ENCODE measurements at regions not wholly inside any gene's neighbourhood (a gene's known extent, or its start where the extent isn't known, plus 50 kb on each side); places are given as distances from the start of the nearest gene placed in this dataset.

GRCh38 chr17:34699181-34699580 is 119.8 kb downstream of the TMEM132E start:
- H3K4me1 Mint-ChIP-seq (ENCODE audit: low read depth, unreplicated experiment), result no peaks in the 10 kb centered on the region
- no peak for TF ChIP-seq EZH2 (IDR thresholded peaks at IDR 0.05; ENCODE audit: insufficient read depth, low read length)
- TF ChIP-seq CTCF (IDR thresholded peaks at IDR 0.05; ENCODE audit: insufficient read depth, low read depth, low read length), result no peak

DNA sequence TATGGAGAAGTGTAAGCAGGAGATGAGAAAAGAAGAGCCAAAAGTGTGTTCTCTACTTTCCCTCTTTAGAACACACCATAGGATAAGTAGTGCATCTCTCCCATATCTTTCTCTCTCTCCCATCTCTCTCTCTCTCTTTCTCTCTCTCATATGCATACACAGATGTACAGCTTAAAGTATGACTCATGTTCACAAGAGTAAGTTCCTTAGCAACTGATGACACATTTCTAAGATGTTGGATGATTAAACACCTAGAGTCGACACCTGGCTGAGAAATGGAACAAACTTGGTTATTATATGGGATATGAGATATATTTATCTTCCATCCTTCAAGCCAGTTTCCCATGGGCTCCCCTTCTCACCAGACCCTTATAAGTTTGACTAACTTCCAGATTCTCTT is 113.5 kb downstream of the TMEM132E start:
- Mint-ChIP-seq H3K4me3 (ENCODE audit: unreplicated experiment) (no peak overlapping the region), H3K4me1 (ENCODE audit: low read depth, unreplicated experiment) (no peaks in the 10 kb centered on the region), H3K9me3 (ENCODE audit: unreplicated experiment) (peaks cover 1% of the 10 kb centered on the region), H3K27ac (ENCODE audit: unreplicated experiment) (no peak overlapping the region), H3K36me3 (ENCODE audit: low read depth, unreplicated experiment) (no peaks in the 10 kb centered on the region), H3K27me3 (ENCODE audit: low read depth, unreplicated experiment) (peaks cover 28% of the 10 kb centered on the region)
- no peak overlapping the region for H3K9ac ChIP-seq (ENCODE audit: low read length)
- no peak overlapping the region for H3K27ac ChIP-seq (ENCODE audit: low read depth, low read length)
- no peaks in the 10 kb centered on the region for H3K4me1 ChIP-seq (ENCODE audit: insufficient read depth, low read length)
- no peaks in the 10 kb centered on the region for H3K27me3 ChIP-seq (ENCODE audit: insufficient read depth, low read length)
- H3K4me2 ChIP-seq (ENCODE audit: low read length), result no peak overlapping the region
- no peaks in the 10 kb centered on the region for H3K36me3 ChIP-seq (ENCODE audit: insufficient read depth, low read length)
- H3K79me2 ChIP-seq (ENCODE audit: insufficient read depth, low read length), result no peaks in the 10 kb centered on the region
- H2AFZ ChIP-seq (ENCODE audit: low read depth, low read length), result no peak overlapping the region
- H3K4me3 ChIP-seq (ENCODE audit: insufficient read depth, low read depth, low read length), result no peak overlapping the region
- H4K20me1 ChIP-seq (ENCODE audit: insufficient read depth, low read length), result no peaks in the 10 kb centered on the region
- FAIRE-seq, result no peak
- DNase-seq (ENCODE audit: low read depth), result no peak
- no peak for TF ChIP-seq EZH2 (IDR thresholded peaks at IDR 0.05; ENCODE audit: insufficient read depth, low read length)
- no peak for TF ChIP-seq CTCF (IDR thresholded peaks at IDR 0.05; ENCODE audit: insufficient read depth, low read depth, low read length)
- H3K9me3 ChIP-seq (ENCODE audit: insufficient read depth, low read depth, low read length), result no peaks in the 10 kb centered on the region

More at GRCh38 chr17:34699181-34699580, 119.8 kb downstream of the TMEM132E start:
- no peak overlapping the region for H2AFZ ChIP-seq (ENCODE audit: low read depth, low read length)
- H3K4me2 ChIP-seq (ENCODE audit: low read length), result no peak overlapping the region
- DNase-seq (ENCODE audit: low read depth) (no peak), FAIRE-seq (no peak)
- H3K27me3 ChIP-seq (ENCODE audit: insufficient read depth, low read length), result no peaks in the 10 kb centered on the region
- H3K4me3 Mint-ChIP-seq (ENCODE audit: unreplicated experiment), result no peak overlapping the region
- no peak overlapping the region for H3K27ac ChIP-seq (ENCODE audit: low read depth, low read length)
- H3K27ac Mint-ChIP-seq (ENCODE audit: unreplicated experiment), result no peak overlapping the region
- H3K36me3 ChIP-seq (ENCODE audit: insufficient read depth, low read length), result no peaks in the 10 kb centered on the region
- H3K4me3 ChIP-seq (ENCODE audit: insufficient read depth, low read depth, low read length), result no peak overlapping the region
- H3K36me3 Mint-ChIP-seq (ENCODE audit: low read depth, unreplicated experiment), result no peaks in the 10 kb centered on the region
- peaks cover 45% of the 10 kb centered on the region for H3K27me3 Mint-ChIP-seq (ENCODE audit: low read depth, unreplicated experiment)
- no peaks in the 10 kb centered on the region for H3K9me3 ChIP-seq (ENCODE audit: insufficient read depth, low read depth, low read length)
- no peak overlapping the region for H3K9ac ChIP-seq (ENCODE audit: low read length)
- peaks cover 1% of the 10 kb centered on the region for H3K9me3 Mint-ChIP-seq (ENCODE audit: unreplicated experiment)
- H3K79me2 ChIP-seq (ENCODE audit: insufficient read depth, low read length), result no peaks in the 10 kb centered on the region
- H4K20me1 ChIP-seq (ENCODE audit: insufficient read depth, low read length), result no peaks in the 10 kb centered on the region
- H3K4me1 ChIP-seq (ENCODE audit: insufficient read depth, low read length), result no peaks in the 10 kb centered on the region
